HL-60 (cell line): ENCODE measurements at regions not wholly inside any gene's neighbourhood (a gene's known extent, or its start where the extent isn't known, plus 50 kb on each side); places are given as distances from the start of the nearest gene placed in this dataset.

Source experiments
- DNase-seq, 2 experiments: peaks; one replicate each; pipeline ENCODE4 v3.0.0-alpha.2; 2010 to 2020; ENCODE audit warnings: low read depth in 1 of 2, low spot score in 1 of 2
- H3K27ac ChIP-seq: fragments of 250-450 bp; sonication (Bioruptor Pico); replicated peaks from 2 replicates; pipeline ENCODE4 v1.5.1; 2020; ENCODE audit warnings: mild to moderate bottlenecking, moderate library complexity
- H3K27me3 ChIP-seq: fragments of 250-450 bp; sonication (Bioruptor Pico); 2 replicates; pipeline ENCODE4 v1.5.1; 2021; ENCODE audit warnings: mild to moderate bottlenecking, moderate library complexity; ENCODE audit not compliant: insufficient read depth, poor library complexity, severe bottlenecking
- H3K4me3 ChIP-seq: replicated peaks from 2 replicates; pipeline ENCODE4 v1.5.1; 2011; ENCODE audit warnings: mild to moderate bottlenecking, control low read depth, low read length; ENCODE audit not compliant: insufficient read depth
- CTCF ChIP-seq: IDR thresholded peaks from one replicate; pipeline ENCODE4 v1.5.1; 2011; ENCODE audit warnings: low read length, control low read depth, inconsistent platforms; ENCODE audit not compliant: insufficient read depth
- GABPA ChIP-seq: IDR thresholded peaks from 2 replicates; pipeline ENCODE4 v1.6.1; 2012; ENCODE audit warnings: low read depth
- POLR2AphosphoS5 ChIP-seq: IDR thresholded peaks from 2 replicates; pipeline ENCODE4 v1.6.1; 2012; ENCODE audit warnings: low read depth
- SPI1 ChIP-seq: IDR thresholded peaks from 2 replicates; pipeline ENCODE4 v1.6.1; 2012; ENCODE audit warnings: low read depth, mild to moderate bottlenecking, borderline replicate concordance
- TF ChIP-seq, protein P1 (sequence below): IDR thresholded peaks from 2 replicates; pipeline ENCODE4 v1.6.1; 2012; ENCODE audit warnings: low read depth; ENCODE audit not compliant: insufficient replicate concordance

- no peak for DNase-seq
- H3K27me3 ChIP-seq = no peaks in the 10 kb centered on the region
- no peak overlapping the region for H3K27ac ChIP-seq
- H3K4me3 ChIP-seq = no peak overlapping the region
- TF ChIP-seq CTCF (no peak), POLR2AphosphoS5 (no peak), GABPA (no peak), SPI1 (no peak)
- TF ChIP-seq, protein P1, sequence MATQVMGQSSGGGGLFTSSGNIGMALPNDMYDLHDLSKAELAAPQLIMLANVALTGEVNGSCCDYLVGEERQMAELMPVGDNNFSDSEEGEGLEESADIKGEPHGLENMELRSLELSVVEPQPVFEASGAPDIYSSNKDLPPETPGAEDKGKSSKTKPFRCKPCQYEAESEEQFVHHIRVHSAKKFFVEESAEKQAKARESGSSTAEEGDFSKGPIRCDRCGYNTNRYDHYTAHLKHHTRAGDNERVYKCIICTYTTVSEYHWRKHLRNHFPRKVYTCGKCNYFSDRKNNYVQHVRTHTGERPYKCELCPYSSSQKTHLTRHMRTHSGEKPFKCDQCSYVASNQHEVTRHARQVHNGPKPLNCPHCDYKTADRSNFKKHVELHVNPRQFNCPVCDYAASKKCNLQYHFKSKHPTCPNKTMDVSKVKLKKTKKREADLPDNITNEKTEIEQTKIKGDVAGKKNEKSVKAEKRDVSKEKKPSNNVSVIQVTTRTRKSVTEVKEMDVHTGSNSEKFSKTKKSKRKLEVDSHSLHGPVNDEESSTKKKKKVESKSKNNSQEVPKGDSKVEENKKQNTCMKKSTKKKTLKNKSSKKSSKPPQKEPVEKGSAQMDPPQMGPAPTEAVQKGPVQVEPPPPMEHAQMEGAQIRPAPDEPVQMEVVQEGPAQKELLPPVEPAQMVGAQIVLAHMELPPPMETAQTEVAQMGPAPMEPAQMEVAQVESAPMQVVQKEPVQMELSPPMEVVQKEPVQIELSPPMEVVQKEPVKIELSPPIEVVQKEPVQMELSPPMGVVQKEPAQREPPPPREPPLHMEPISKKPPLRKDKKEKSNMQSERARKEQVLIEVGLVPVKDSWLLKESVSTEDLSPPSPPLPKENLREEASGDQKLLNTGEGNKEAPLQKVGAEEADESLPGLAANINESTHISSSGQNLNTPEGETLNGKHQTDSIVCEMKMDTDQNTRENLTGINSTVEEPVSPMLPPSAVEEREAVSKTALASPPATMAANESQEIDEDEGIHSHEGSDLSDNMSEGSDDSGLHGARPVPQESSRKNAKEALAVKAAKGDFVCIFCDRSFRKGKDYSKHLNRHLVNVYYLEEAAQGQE = no peak
Measured at GRCh38 chr18:31223371-31223770, 60.7 kb upstream of the DSC1 start.

DNA sequence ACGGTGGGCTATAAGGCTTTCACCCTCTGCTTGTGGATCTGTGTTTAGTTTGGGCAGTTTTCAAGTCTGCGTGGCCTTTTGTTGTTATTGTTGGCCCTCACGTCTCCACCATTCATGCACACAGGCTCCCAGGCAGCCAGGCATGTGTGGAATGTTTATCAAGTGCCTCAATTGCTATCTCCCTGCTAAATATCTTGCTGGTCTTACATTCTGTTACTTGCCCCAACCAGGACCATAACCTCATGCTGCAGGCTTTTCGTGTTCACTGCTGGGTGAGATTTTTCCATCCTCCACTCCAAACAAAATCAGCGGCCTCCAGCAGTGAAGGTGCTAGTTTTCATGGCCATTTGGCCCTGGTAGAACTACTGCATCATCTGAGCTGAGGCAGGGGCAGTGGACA is 63.0 kb upstream of the DSC1 start:
- H3K27ac ChIP-seq = no peak overlapping the region
- H3K4me3 ChIP-seq = no peak overlapping the region
- TF ChIP-seq CTCF = no peak
- TF ChIP-seq, protein P1 = no peak
- no peak for TF ChIP-seq POLR2AphosphoS5
- TF ChIP-seq GABPA = no peak
- no peak for TF ChIP-seq SPI1
- H3K27me3 ChIP-seq = no peaks in the 10 kb centered on the region
- no peak for DNase-seq

GRCh38 chr18:31227497-31228229 is 65.0 kb upstream of the DSC1 start:
- Histone ChIP-seq H3K27ac (no peak overlapping the region), H3K27me3 (no peaks in the 10 kb centered on the region), H3K4me3 (no peak overlapping the region)
- no peak for DNase-seq
- TF ChIP-seq GABPA (no peak), CTCF (no peak), SPI1 (no peak), POLR2AphosphoS5 (no peak)
- TF ChIP-seq, protein P1 = no peak
